ENCODE measurements at regions not wholly inside any gene's neighbourhood (a gene's known extent, or its start where the extent isn't known, plus 50 kb on each side); places are given as distances from the start of the nearest gene placed in this dataset.

DNA sequence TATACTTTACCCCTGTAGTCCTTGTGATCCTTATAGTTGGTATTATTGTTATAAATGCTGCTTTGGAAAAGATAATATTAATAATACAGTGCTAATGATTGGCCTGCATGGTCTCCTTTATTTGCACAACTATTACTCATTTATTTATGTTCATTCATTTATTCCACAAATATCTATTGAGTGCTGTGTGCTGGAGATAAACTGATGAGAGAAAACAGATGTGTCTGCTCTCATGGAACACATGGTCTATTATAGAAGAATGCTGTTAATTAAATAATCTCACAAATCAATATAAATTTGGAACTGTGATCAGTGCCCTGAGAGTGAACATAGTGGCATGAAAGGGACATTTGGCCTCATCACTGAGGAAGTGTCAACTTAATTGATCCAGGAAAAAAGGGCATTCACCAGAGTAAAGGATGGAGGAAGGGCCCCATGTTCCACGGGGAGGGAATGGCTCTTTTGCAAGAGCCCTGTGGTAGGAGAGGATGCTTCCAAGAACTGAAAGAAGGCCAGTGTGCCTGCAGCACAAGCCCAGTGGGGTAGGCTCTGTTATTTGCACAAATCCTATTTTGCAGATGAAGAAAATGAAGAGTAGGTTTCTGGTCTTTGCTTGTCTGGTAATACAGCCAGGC is 91.5 kb upstream of the STK39 start:
- no peak for TF ChIP-seq EZH2 (IDR thresholded peaks at IDR 0.05; ENCODE audit: borderline replicate concordance, low read depth, low read length, poor library complexity, severe bottlenecking)
- TF ChIP-seq, protein P1, sequence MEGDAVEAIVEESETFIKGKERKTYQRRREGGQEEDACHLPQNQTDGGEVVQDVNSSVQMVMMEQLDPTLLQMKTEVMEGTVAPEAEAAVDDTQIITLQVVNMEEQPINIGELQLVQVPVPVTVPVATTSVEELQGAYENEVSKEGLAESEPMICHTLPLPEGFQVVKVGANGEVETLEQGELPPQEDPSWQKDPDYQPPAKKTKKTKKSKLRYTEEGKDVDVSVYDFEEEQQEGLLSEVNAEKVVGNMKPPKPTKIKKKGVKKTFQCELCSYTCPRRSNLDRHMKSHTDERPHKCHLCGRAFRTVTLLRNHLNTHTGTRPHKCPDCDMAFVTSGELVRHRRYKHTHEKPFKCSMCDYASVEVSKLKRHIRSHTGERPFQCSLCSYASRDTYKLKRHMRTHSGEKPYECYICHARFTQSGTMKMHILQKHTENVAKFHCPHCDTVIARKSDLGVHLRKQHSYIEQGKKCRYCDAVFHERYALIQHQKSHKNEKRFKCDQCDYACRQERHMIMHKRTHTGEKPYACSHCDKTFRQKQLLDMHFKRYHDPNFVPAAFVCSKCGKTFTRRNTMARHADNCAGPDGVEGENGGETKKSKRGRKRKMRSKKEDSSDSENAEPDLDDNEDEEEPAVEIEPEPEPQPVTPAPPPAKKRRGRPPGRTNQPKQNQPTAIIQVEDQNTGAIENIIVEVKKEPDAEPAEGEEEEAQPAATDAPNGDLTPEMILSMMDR (conservative IDR thresholded peaks at IDR 0.05; ENCODE audit: low read depth, low read length), result no peak

Data from A673 (cell line).